ENCODE measurements at regions not wholly inside any gene's neighbourhood (a gene's known extent, or its start where the extent isn't known, plus 50 kb on each side); places are given as distances from the start of the nearest gene placed in this dataset.
"Not testable (repeated sequence)": the region's sequence is repeated elsewhere in the genome, so short reads cannot be mapped to it uniquely, and the experiment has no call there.

- no peak for DNase-seq
Observed at GRCh38 chr4:126958482-126958881, 674.3 kb upstream of the INTU start.

GRCh38 chr4:126959056-126959745 is 673.6 kb upstream of the INTU start:
- DNase-seq = no peak

- no peak for DNase-seq
Observed at GRCh38 chr4:126960760-126961159, 672.0 kb upstream of the INTU start.

- no peak for DNase-seq
Observed at GRCh38 chr4:126961661-126962060, 671.1 kb upstream of the INTU start.

- no peak for DNase-seq
Observed at GRCh38 chr4:126965877-126966276, 666.9 kb upstream of the INTU start.

DNA sequence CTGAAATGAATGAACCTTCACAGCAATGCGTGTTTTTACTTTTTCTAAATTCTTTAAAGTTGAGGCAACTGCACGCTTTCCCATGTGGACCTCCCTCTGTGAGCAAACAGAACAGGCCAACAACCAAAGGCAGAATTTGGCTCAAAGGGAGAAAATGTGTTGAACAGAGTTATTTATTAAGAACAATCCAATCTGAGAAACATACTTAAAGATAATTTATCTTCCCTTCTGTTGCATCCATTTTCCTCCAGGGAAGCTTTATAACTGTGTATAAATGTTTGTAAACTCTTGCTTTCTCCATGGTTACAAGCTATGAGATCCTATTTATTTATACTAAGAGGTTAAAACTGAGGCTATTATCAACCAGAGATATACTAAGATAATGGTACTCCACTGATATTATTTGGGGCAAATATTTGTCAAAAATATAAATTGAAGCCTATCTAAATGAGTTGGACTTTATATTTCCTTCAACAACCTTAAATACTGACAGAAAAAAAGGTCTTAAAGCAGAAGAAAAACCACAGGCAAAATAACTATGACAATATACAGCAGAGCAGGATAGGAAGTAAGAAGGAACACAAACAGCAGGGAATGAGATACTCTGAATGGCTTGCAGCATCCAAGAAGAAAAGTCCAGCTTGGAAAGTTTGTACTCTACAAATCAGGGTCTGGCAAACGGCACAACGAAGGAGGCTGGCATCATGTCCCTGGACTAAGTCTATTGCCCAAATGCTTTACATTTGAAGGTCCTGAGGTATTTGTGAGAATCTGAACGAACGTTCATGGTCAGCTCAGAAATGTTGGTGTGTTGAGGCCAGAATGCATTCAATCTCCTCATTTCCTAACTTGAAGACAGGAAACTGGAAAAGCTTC is 663.2 kb upstream of the INTU start:
- DNase-seq = no peak

DNA sequence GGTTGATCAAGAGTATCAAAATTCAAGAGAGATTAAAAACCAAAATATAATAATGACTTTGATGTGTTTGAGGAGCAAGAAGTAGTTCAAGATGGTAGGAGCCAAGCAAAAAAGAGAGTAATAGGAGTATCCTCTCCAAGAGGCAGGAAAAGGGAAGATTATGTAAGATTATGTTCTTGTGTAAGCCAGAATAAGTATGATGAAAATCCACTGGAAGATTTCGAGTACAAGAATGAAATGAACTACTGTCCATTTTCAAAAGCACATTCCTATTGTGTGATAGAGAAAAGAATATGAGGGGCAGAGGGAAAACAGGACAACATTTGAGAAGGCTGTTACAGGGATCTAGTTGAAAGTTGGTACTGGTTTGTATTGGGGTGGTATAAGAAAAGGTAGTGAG is 659.6 kb upstream of the INTU start:
- DNase-seq = no peak

DNA sequence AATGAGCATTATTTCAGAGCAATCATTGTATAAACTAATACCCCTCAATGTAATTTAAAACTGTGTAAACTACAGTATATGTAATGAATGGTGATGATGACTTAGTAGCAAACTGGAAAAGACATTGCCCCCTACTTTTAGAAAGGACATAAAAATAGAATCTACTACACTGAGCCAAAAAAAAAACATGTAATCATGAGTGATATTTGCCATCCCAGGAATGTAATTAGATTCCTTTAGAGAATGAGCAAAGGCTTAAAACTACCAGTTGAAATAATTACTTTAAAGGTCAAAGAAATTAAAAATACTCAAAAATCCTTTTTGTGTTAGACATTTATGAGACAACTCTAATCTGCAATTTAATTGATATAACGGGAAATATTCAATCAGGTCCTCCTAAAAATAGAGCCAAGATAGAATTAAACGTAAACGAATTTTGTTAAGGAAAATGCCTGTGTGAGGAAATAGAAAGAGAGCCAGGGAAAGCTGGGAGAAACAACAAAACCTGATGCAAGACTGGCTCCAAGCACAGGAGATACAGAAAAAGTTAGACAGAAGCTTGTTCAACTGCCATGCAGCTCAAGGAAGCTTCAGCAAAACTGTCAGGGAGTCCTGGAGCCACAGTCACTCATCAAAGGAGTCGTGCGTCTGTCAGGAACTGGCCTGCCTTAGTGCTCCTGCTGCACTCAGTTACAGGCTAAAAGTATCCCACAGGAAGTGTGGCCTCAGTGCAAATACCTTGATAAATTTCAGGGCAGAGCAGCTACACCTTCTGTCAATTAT is 655.7 kb upstream of the INTU start:
- no peak for DNase-seq

- no peak for DNase-seq
Observed at GRCh38 chr4:126986005-126986404, 646.8 kb upstream of the INTU start.

- no peak for DNase-seq
Observed at GRCh38 chr4:126986828-126987227, 645.9 kb upstream of the INTU start.

GRCh38 chr4:126991965-126992364 is 640.8 kb upstream of the INTU start:
- no peak for DNase-seq

GRCh38 chr4:126992910-126993309 is 639.8 kb upstream of the INTU start:
- no peak for DNase-seq

GRCh38 chr4:126993351-126993750 is 639.4 kb upstream of the INTU start:
- no peak for DNase-seq

- no peak for DNase-seq
Observed at GRCh38 chr4:126995235-126995634, 637.5 kb upstream of the INTU start.

DNA sequence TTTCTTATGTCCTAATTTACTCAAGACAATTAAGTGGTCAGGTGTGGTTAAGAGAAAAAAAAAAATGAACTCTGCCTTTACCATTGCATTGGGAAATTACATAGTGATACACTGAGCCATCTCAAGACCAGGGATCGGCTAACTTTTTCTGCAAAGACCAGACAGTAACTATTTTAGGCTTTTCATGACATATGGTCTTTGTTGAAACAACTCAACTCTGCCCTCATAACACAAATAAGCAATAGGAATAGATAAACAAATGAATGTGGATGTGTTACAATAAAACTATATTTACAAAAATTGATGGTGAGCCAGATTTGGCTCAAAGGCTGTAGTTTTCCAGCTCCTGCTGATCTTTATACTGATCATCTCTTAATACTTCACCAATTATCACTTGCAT is 632.6 kb upstream of the INTU start:
- DNase-seq = no peak

DNA sequence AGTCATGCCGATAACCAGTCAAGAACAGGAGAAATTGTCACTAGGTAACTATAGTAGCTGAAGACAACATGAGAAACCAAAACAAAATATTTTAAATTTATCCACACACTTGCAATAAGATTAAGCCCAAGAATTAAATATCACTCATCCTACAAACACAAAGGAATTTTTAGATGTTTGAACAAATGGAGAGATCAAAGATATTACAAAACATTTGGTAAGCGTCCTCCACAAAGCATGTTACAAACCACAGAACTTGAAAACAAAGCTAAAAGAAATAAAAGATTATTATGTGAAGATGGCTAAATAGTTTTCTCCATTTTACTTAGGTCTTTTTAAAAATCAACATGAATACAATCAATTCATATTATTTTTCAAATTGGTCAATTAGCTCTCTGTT is 631.9 kb upstream of the INTU start:
- no peak for DNase-seq

- no peak for DNase-seq
Observed at GRCh38 chr4:127001933-127002332, 630.8 kb upstream of the INTU start.

DNA sequence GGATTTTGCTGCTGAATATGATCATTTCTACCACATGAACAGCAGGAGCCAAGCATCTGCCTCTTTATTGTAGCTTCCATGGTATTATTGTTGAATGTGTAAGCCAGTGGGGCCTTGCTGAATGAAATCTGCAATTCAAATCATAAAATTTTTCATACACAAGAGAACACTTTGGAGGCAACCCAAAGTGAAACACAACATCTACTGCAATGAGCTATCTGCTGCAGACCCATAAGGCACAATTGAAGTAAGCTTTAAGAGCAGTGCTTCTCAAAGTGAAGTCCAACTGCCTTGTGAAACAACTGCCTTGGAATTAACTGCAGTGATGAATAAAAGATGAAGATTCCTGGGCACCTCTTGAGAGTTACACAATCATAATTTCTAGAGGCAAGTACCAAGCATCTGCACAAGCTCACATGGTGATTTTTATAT is 626.3 kb upstream of the INTU start:
- DNase-seq = no peak

- no peak for DNase-seq
Observed at GRCh38 chr4:127007305-127007704, 625.5 kb upstream of the INTU start.

- DNase-seq = no peak
Observed at GRCh38 chr4:127012549-127012948, 620.2 kb upstream of the INTU start.

- DNase-seq = no peak
Observed at GRCh38 chr4:127015667-127016117, 617.1 kb upstream of the INTU start.

GRCh38 chr4:127018381-127018780 is 614.4 kb upstream of the INTU start:
- DNase-seq = no peak

- DNase-seq = not testable (repeated sequence)
Observed at GRCh38 chr4:127020831-127021230, 611.9 kb upstream of the INTU start.

DNA sequence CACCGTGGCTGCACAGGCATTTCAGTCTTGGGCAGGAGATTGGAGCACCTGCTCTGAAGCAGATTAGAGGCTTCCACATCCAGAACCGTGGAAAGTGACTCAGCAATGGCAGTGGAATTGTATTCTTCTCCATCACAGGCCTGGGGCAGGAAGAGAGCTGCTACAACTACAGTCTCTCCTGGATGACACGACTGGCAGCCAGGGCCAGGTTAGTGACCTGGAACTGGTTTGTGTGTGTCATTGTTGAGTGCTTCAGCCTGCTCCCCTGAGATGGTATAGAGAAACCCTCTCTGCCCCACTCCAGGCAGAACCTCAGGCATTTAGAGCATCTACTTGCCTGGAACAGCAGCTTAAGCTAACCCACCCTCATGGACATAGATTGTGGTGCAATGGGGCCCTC is 596.5 kb upstream of the INTU start:
- no peak for DNase-seq
